Spinal cord (tissue), 9 donors: ENCODE measurements at regions not wholly inside any gene's neighbourhood (a gene's known extent, or its start where the extent isn't known, plus 50 kb on each side); places are given as distances from the start of the nearest gene placed in this dataset.

ENCODE experiments used
- DNase-seq, 6 donors: peaks; one replicate each; pipeline versions ENCODE4 v3.0.0 to v3.0.0-alpha.2; 2013 to 2015; ENCODE audit warnings: low spot score in 6 of 6, low read depth in 4 of 6
- H3K27ac ChIP-seq: one replicate; pipeline ENCODE4 v1.5.1; 2013; ENCODE audit warnings: low read depth, low read length, control low read depth
- H3K27me3 ChIP-seq: one replicate; pipeline ENCODE4 v1.6.1; 2013; ENCODE audit warnings: low read length; ENCODE audit not compliant: control insufficient read depth, insufficient read depth
- H3K36me3 ChIP-seq: one replicate; pipeline ENCODE4 v1.6.1; 2013; ENCODE audit warnings: low read length; ENCODE audit not compliant: control insufficient read depth, insufficient read depth
- H3K4me1 ChIP-seq: one replicate; pipeline ENCODE4 v1.6.1; 2013; ENCODE audit warnings: low read length; ENCODE audit not compliant: control insufficient read depth, insufficient read depth
- H3K4me3 ChIP-seq: one replicate; pipeline ENCODE4 v1.5.1; 2013; ENCODE audit warnings: low read depth, low read length, control low read depth
- H3K9me3 ChIP-seq: one replicate; pipeline ENCODE4 v1.6.1; 2013; ENCODE audit warnings: low read length; ENCODE audit not compliant: control insufficient read depth, insufficient read depth
- WGBS: methylation state at CpG from one replicate; pipeline ENCODE4 v1.1.5; 2013; ENCODE audit warnings: missing lambda C conversion rate; ENCODE audit not compliant: insufficient coverage; 5-methylcytosine and 5-hydroxymethylcytosine counted together
- donor health status: healthy.

DNA sequence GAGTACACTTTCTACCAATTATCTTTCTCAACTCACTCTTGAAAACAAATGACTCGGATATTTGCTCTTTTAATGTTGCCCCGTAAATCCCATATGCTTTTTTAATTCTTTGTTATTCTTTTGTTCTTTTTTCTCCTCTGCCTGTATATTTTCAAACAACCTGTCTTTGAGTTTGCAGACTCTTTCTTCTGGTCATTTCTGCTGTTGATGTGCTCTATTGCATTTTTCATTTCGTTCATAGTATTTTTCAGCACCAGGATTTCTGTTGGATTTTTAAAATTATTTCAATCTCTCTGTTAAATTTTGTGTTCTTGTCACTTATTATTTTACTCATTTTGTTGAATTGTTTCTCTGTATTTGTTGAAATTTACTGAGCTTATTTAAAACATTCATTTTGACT lies 146.8 kb upstream of the B3GALT2 start:
- H3K27ac ChIP-seq = no peak overlapping the region
- no peak for DNase-seq
- H3K36me3 ChIP-seq = no peaks in the 10 kb centered on the region
- H3K27me3 ChIP-seq = no peaks in the 10 kb centered on the region
- H3K4me1 ChIP-seq = no peaks in the 10 kb centered on the region
- no peak overlapping the region for H3K4me3 ChIP-seq
- H3K9me3 ChIP-seq = peaks cover 16% of the 10 kb centered on the region
- no CpG with 5 or more reads among the region's 3 CpGs for WGBS

DNA sequence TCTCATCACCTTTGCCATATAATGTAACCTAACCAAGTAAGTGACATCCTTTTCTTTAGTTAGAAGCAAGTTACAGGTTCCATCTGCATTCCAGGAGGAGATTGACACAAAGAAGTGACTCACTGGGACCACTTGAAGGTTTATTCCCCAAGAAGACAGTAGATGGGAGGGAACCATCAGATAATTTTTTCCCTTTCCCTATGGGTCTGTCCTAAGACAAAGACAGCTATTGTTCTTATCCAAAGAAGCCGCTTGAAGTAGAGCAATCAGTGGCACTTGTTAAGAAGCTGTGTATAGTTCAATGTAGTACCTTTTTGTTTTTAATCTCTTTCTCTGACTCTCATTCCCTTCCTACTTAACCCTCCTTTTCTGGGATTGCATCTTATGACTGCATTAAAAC lies 139.9 kb upstream of the B3GALT2 start:
- no peak for DNase-seq
- Histone ChIP-seq H3K27ac (no peak overlapping the region), H3K27me3 (no peaks in the 10 kb centered on the region), H3K9me3 (peaks cover 3% of the 10 kb centered on the region), H3K4me1 (no peaks in the 10 kb centered on the region), H3K36me3 (no peaks in the 10 kb centered on the region), H3K4me3 (no peak overlapping the region)
- no CpG with 5 or more reads among the region's 1 CpG for WGBS

- H3K9me3 ChIP-seq = peaks cover 3% of the 10 kb centered on the region
- WGBS = 100% methylated on average over 2 of the region's 4 CpGs
- no peak for DNase-seq
- H3K4me3 ChIP-seq = no peak overlapping the region
- no peaks in the 10 kb centered on the region for H3K36me3 ChIP-seq
- H3K27me3 ChIP-seq = no peaks in the 10 kb centered on the region
- no peak overlapping the region for H3K27ac ChIP-seq
- no peaks in the 10 kb centered on the region for H3K4me1 ChIP-seq
Measured at GRCh38 chr1:193325771-193326170, 139.4 kb upstream of the B3GALT2 start.

DNA sequence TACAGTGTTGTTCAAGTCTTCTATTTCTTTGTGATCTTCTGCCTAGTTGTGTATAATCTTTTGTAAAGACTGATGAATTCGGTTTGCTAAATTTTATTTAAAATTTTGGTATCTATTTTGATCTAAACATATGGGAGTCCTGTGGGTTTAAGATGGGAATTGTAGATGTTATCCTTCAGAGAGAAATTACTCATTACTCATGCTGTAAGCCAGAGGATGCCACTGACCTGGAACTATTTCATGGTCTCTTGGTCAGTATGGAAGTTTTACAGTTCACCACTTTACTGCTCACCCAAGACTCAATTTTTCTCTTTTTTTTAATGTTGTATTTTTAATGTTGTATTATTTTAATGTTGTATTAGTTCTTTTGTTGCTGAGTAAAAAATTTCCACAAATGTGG lies 138.6 kb upstream of the B3GALT2 start:
- peaks cover 3% of the 10 kb centered on the region for H3K9me3 ChIP-seq
- H3K27ac ChIP-seq = no peak overlapping the region
- H3K4me3 ChIP-seq = no peak overlapping the region
- H3K36me3 ChIP-seq = no peaks in the 10 kb centered on the region
- H3K4me1 ChIP-seq = no peaks in the 10 kb centered on the region
- DNase-seq = no peak
- WGBS = no CpG with 5 or more reads among the region's 1 CpG
- H3K27me3 ChIP-seq = no peaks in the 10 kb centered on the region

- WGBS = no CpG with 5 or more reads among the region's 2 CpGs
- Histone ChIP-seq H3K4me1 (no peaks in the 10 kb centered on the region), H3K9me3 (no peaks in the 10 kb centered on the region), H3K4me3 (no peak overlapping the region), H3K36me3 (no peaks in the 10 kb centered on the region), H3K27me3 (no peaks in the 10 kb centered on the region), H3K27ac (no peak overlapping the region)
- no peak for DNase-seq
Measured at GRCh38 chr1:193322211-193322610, 135.8 kb upstream of the B3GALT2 start.

GRCh38 chr1:193321242-193321840 lies 134.9 kb upstream of the B3GALT2 start:
- WGBS = no CpG with 5 or more reads among the region's 2 CpGs
- no peaks in the 10 kb centered on the region for H3K27me3 ChIP-seq
- H3K27ac ChIP-seq = no peak overlapping the region
- H3K36me3 ChIP-seq = no peaks in the 10 kb centered on the region
- DNase-seq = no peak
- H3K4me3 ChIP-seq = no peak overlapping the region
- H3K9me3 ChIP-seq = no peaks in the 10 kb centered on the region
- no peaks in the 10 kb centered on the region for H3K4me1 ChIP-seq

GRCh38 chr1:193320270-193320669 lies 133.9 kb upstream of the B3GALT2 start:
- Histone ChIP-seq H3K27ac (no peak overlapping the region), H3K27me3 (no peaks in the 10 kb centered on the region), H3K4me1 (no peaks in the 10 kb centered on the region), H3K4me3 (no peak overlapping the region), H3K9me3 (no peaks in the 10 kb centered on the region), H3K36me3 (no peaks in the 10 kb centered on the region)
- no peak for DNase-seq
- WGBS = 100% methylated on average over 1 of the region's 2 CpGs

GRCh38 chr1:193318347-193318746 lies 131.9 kb upstream of the B3GALT2 start:
- DNase-seq = no peak
- Histone ChIP-seq H3K27ac (no peak overlapping the region), H3K36me3 (no peaks in the 10 kb centered on the region), H3K27me3 (no peaks in the 10 kb centered on the region), H3K4me3 (no peak overlapping the region), H3K4me1 (no peaks in the 10 kb centered on the region), H3K9me3 (no peaks in the 10 kb centered on the region)

DNA sequence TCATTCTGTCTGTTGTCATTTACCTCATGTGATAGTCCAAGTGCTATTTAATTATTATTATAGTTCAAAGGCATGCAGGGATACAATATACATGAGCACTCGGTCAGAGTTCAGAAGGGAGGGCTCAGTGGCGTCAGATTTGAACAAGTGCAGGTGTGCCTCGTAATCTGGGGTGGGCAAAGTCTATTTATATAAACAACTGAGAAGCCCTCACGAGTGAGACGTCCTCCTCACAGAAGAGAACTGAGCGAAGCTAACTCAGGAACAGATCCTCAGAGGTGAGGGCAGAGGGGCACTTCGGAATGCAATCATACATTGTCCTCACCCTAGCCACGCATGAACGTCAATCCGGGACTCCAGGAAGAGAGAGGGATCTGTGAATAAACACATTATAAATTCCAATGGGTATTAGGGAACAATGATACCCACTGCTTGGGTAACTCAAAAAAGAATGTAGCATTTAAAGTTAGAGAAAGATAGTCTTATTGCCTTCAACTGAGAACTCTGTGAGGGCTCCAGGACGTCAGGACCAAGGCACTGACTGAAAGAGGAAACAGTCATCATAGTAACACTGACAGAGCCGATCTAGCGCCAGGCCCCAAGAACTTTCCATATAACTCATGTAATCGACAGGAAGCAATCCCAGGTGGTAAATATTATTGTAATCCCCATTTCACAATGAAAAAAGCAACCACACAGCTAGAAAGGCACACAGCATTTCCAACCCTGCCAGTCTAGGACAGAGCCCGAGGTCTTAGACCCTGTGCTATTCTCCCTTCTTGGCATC lies 127.1 kb upstream of the B3GALT2 start:
- Histone ChIP-seq H3K27me3 (no peaks in the 10 kb centered on the region), H3K9me3 (no peaks in the 10 kb centered on the region), H3K27ac (no peak overlapping the region), H3K4me1 (no peaks in the 10 kb centered on the region), H3K4me3 (no peak overlapping the region), H3K36me3 (no peaks in the 10 kb centered on the region)
- no peak for DNase-seq
- 73% methylated on average over 3 of the region's 15 CpGs for WGBS

DNA sequence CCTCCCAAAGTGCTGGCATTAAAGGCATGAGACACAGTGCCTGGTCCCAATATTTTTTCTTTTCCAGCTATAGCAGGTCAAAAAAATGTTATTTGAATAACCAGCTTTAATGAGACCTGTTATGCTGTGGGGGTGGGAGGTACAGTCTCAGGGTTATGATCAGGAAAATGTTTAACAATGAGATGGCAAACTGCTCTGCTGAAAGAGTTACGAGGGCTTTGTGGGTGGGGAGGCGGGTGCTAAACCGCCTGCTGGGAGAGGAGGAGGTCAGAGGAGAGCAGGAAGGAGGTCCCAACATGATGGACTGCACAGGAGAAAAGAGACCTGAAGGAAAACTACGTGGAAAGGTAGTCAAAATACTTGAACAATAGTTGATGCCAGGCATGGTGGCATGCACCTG lies 126.0 kb upstream of the B3GALT2 start:
- Histone ChIP-seq H3K36me3 (no peaks in the 10 kb centered on the region), H3K4me3 (no peak overlapping the region), H3K27me3 (no peaks in the 10 kb centered on the region), H3K27ac (no peak overlapping the region), H3K9me3 (no peaks in the 10 kb centered on the region), H3K4me1 (no peaks in the 10 kb centered on the region)
- 82% methylated on average over 4 of the region's 4 CpGs for WGBS
- no peak for DNase-seq
